Panc1 (cell line): ENCODE measurements at regions not wholly inside any gene's neighbourhood (a gene's known extent, or its start where the extent isn't known, plus 50 kb on each side); places are given as distances from the start of the nearest gene placed in this dataset.
A peak's percentile ranks its signal among the peaks of the same experiment; 100 is the strongest.

Experiments used
- ATAC-seq: fragments of 200-7000 bp; cut with Tn5 transposase; 2 replicates; pipeline ENCODE4 v1.9.1; 2020; ENCODE audit warnings: mild to moderate bottlenecking, moderate library complexity
- BruUV-seq: library from RNA; stranded (reverse); fragments of 400-500 nt; replicated peaks from 2 replicates; lab custom pipeline; 2021; lab: Mats Ljungman, UMichigan
- CTCF ChIA-PET: fragments of 300-600 bp; sonication (Branson Sonifier 250); formaldehyde crosslinking; loops from one replicate; lab custom pipeline; 2022; ENCODE audit warnings: antibody characterized with exemption; lab: Charles Lee
- POLR2A ChIA-PET: fragments of 300-600 bp; sonication (Branson Sonifier 250); formaldehyde crosslinking; loops from one replicate; lab custom pipeline; 2022; ENCODE audit warnings: antibody characterized with exemption; lab: Charles Lee
- DNase-seq: peaks from one replicate; pipeline ENCODE4 v3.0.0-alpha.2; 2010; ENCODE audit warnings: low read depth, low spot score
- H3K27ac ChIP-seq: 2 replicates; pipeline ENCODE4 v1.5.1; 2011; ENCODE audit warnings: mild to moderate bottlenecking, low read length, inconsistent platforms
- H3K27me3 ChIP-seq: fragments of 200-500 bp; sonication (Bioruptor generic); 2 replicates; pipeline ENCODE4 v1.6.0; 2014; ENCODE audit warnings: low read length, inconsistent platforms; ENCODE audit not compliant: control insufficient read depth, insufficient read depth
- H3K36me3 ChIP-seq: fragments of 200-500 bp; sonication (Bioruptor generic); 2 replicates; pipeline ENCODE4 v1.5.1; 2014; ENCODE audit warnings: inconsistent platforms, mild to moderate bottlenecking, low read length, moderate library complexity; ENCODE audit not compliant: control insufficient read depth, insufficient read depth
- H3K4me1 ChIP-seq: 2 replicates; pipeline ENCODE4 v1.5.1; 2011; ENCODE audit warnings: inconsistent platforms, mild to moderate bottlenecking, low read length, moderate library complexity; ENCODE audit not compliant: control insufficient read depth, insufficient read depth
- H3K4me3 ChIP-seq, 2 experiments: 2 replicates each; pipeline ENCODE4 v1.5.1; 2011 to 2012; ENCODE audit warnings: low read depth in 2 of 2, low read length in 2 of 2, mild to moderate bottlenecking in 2 of 2, inconsistent platforms in 1 of 2, moderate library complexity in 1 of 2
- H3K9me3 ChIP-seq: fragments of 200-500 bp; sonication (Bioruptor generic); 2 replicates; pipeline ENCODE4 v1.5.1; 2014; ENCODE audit warnings: low read depth, mild to moderate bottlenecking, inconsistent platforms, low read length, moderate library complexity; ENCODE audit not compliant: control insufficient read depth, insufficient read depth
- POLR2AphosphoS5 ChIP-seq: IDR thresholded peaks from 2 replicates; pipeline ENCODE4 v1.6.1; 2012; ENCODE audit warnings: mild to moderate bottlenecking, low read depth, low read length, moderate library complexity
- SIN3A ChIP-seq: IDR thresholded peaks from 2 replicates; pipeline ENCODE4 v1.6.1; 2012; ENCODE audit warnings: low read depth, mild to moderate bottlenecking, low read length, moderate library complexity, borderline replicate concordance; ENCODE audit not compliant: insufficient read depth
- TCF7L2 ChIP-seq: IDR thresholded peaks from 2 replicates; pipeline ENCODE4 v1.6.1; 2011; ENCODE audit warnings: mild to moderate bottlenecking, low read depth, low read length, inconsistent platforms
- in situ Hi-C: cut with HindIII; loops from 2 replicates; pipeline ENCODE4 v1.10.0; 2016; ENCODE audit warnings: low sequenced_read_pairs, low pct_unique_long_range_greater_than_20kb
- intact Hi-C: fragments of 100-400 bp; cut with micrococcal nuclease; formaldehyde crosslinking; loops from one replicate; pipeline ENCODE4 v1.10.0; 2022; ENCODE audit not compliant: unreplicated experiment
- TF ChIP-seq, protein P1 (sequence below): fragments of 450-650 bp; IDR thresholded peaks from 2 replicates; pipeline ENCODE4 v1.5.1; 2017; ENCODE audit warnings: mild to moderate bottlenecking
- TF ChIP-seq, protein P2 (sequence below), 2 experiments: IDR thresholded peaks; 2 replicates each; pipeline ENCODE4 v1.6.1; 2011 to 2012; ENCODE audit warnings: low read depth in 2 of 2, control low read depth in 1 of 2, low read length in 1 of 2, mild to moderate bottlenecking in 1 of 2, moderate library complexity in 1 of 2; ENCODE audit not compliant: insufficient read depth in 1 of 2

DNA sequence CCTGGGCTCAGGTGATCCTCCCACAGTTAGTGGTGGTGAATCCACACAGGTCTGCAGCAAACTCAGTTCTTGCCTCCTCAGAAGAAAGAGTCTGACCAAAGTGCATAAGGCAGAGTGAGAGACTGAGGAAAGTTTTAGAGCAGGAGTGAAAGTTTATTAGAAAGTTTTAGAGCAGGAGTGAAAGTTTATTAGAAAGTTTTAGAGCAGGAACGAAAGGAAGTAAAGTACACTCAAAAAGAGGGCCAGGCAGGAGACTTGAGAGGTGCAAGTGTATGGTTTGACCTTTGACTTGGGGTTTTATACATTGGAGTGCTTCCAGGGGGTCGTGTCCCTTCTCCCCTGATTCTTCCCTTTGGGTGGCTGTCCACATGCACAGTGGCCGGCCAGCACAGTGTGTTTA, 84.2 kb downstream of the LSM3 start:
- ChIA-PET POLR2A (no interaction called here), CTCF (no interaction called here)
- intact Hi-C loops: loop anchor here (5.0 kb wide), 3 partner anchors 61 to 204 kb away; no protein-coding TSS in a partner anchor
- Histone ChIP-seq H3K27ac (peak overlapping the region; percentile 85), H3K27me3 (no peaks in the 10 kb centered on the region), H3K4me3 (no peak overlapping the region), H3K4me1 (peaks cover 48% of the 10 kb centered on the region), H3K9me3 (no peaks in the 10 kb centered on the region), H3K36me3 (no peaks in the 10 kb centered on the region)
- ATAC-seq (no peak), DNase-seq (no peak)
- no TSS peak for BruUV-seq
- TF ChIP-seq SIN3A: no peak
- no peak for TF ChIP-seq TCF7L2
- TF ChIP-seq, protein P1, sequence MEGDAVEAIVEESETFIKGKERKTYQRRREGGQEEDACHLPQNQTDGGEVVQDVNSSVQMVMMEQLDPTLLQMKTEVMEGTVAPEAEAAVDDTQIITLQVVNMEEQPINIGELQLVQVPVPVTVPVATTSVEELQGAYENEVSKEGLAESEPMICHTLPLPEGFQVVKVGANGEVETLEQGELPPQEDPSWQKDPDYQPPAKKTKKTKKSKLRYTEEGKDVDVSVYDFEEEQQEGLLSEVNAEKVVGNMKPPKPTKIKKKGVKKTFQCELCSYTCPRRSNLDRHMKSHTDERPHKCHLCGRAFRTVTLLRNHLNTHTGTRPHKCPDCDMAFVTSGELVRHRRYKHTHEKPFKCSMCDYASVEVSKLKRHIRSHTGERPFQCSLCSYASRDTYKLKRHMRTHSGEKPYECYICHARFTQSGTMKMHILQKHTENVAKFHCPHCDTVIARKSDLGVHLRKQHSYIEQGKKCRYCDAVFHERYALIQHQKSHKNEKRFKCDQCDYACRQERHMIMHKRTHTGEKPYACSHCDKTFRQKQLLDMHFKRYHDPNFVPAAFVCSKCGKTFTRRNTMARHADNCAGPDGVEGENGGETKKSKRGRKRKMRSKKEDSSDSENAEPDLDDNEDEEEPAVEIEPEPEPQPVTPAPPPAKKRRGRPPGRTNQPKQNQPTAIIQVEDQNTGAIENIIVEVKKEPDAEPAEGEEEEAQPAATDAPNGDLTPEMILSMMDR: no peak
- in situ Hi-C loops: no loop called here

DNA sequence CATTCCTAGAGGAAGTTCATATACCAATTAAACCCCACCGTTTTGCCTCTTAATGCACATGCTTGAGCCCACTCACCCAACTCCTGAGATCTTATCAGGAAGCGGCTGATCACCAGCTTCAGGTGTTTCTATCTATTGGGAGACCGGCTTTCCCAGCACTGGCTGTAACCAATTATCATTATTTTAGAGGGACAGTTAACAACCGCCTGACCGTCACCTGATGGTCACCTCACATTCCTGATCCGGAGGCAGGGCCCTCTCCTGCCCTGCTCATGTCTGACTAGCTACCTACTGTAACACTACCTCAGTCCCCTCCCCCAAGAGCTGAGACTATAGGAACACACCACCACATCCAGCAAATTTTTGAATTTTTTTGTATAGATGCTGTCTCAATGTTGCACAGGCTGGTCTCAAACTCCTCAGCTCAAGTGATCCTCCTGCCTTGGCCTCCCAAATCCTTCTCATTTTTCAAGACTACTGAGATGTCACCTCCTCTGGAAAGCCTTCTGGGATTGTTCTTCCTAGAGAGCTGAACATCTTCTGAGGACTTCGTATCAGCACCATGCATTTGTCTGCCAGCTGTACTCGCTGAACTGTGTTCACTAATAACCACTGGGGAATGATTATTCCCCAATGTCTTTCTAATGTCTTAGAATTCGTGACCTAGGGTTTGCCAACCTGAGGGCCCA, 84.8 kb downstream of the LSM3 start:
- H3K4me3 ChIP-seq: no peak overlapping the region
- CTCF ChIA-PET: no interaction called here
- POLR2A ChIA-PET: no interaction called here
- no peaks in the 10 kb centered on the region for H3K36me3 ChIP-seq
- peaks cover 54% of the 10 kb centered on the region for H3K4me1 ChIP-seq
- no peaks in the 10 kb centered on the region for H3K9me3 ChIP-seq
- DNase-seq (no peak), ATAC-seq (no peak)
- TF ChIP-seq, protein P1: no peak
- TF ChIP-seq SIN3A: no peak
- no peak for TF ChIP-seq POLR2AphosphoS5
- no peak for TF ChIP-seq TCF7L2
- TF ChIP-seq, protein P2, sequence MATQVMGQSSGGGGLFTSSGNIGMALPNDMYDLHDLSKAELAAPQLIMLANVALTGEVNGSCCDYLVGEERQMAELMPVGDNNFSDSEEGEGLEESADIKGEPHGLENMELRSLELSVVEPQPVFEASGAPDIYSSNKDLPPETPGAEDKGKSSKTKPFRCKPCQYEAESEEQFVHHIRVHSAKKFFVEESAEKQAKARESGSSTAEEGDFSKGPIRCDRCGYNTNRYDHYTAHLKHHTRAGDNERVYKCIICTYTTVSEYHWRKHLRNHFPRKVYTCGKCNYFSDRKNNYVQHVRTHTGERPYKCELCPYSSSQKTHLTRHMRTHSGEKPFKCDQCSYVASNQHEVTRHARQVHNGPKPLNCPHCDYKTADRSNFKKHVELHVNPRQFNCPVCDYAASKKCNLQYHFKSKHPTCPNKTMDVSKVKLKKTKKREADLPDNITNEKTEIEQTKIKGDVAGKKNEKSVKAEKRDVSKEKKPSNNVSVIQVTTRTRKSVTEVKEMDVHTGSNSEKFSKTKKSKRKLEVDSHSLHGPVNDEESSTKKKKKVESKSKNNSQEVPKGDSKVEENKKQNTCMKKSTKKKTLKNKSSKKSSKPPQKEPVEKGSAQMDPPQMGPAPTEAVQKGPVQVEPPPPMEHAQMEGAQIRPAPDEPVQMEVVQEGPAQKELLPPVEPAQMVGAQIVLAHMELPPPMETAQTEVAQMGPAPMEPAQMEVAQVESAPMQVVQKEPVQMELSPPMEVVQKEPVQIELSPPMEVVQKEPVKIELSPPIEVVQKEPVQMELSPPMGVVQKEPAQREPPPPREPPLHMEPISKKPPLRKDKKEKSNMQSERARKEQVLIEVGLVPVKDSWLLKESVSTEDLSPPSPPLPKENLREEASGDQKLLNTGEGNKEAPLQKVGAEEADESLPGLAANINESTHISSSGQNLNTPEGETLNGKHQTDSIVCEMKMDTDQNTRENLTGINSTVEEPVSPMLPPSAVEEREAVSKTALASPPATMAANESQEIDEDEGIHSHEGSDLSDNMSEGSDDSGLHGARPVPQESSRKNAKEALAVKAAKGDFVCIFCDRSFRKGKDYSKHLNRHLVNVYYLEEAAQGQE (IDR thresholded peaks at IDR 0.05; ENCODE audit: insufficient read depth in 1 of 2, low read depth in 2 of 2, low read length in 1 of 2): no peak
- H3K27ac ChIP-seq: peak overlapping the region; percentile 85
- intact Hi-C loops (loop anchor here (5.0 kb wide), 3 partner anchors 61 to 204 kb away; no protein-coding TSS in a partner anchor), in situ Hi-C loops (no loop called here)
- no TSS peak for BruUV-seq
- H3K27me3 ChIP-seq: no peaks in the 10 kb centered on the region
